PC-3 (cell line): ENCODE measurements at regions not wholly inside any gene's neighbourhood (a gene's known extent, or its start where the extent isn't known, plus 50 kb on each side); places are given as distances from the start of the nearest gene placed in this dataset.

Experiments used
- ATAC-seq: fragments of 200-7000 bp; cut with Tn5 transposase; 2 replicates; pipeline ENCODE4 v1.9.1; 2020; ENCODE audit warnings: mild to moderate bottlenecking, moderate library complexity
- BruUV-seq: library from RNA; stranded (reverse); fragments of 400-500 nt; replicated peaks from 2 replicates; lab custom pipeline; 2021; lab: Mats Ljungman, UMichigan
- CTCF ChIA-PET: fragments of 300-600 bp; sonication (Branson Sonifier 250); formaldehyde crosslinking; loops from one replicate; lab custom pipeline; 2022; ENCODE audit warnings: antibody characterized with exemption; lab: Charles Lee
- POLR2A ChIA-PET: fragments of 300-600 bp; sonication (Branson Sonifier 250); formaldehyde crosslinking; loops from one replicate; lab custom pipeline; 2022; ENCODE audit warnings: antibody characterized with exemption; ENCODE audit not compliant: unreplicated experiment; lab: Charles Lee
- DNase-seq: peaks from one replicate; pipeline ENCODE4 v3.0.0-alpha.2; 2015
- H2AFZ ChIP-seq: fragments of 300-600 bp; sonication (generic); 2 replicates; pipeline ENCODE4 v1.6.0; 2016; ENCODE audit warnings: antibody characterized with exemption, low read length
- H3F3A ChIP-seq: fragments of 300-600 bp; sonication (generic); one replicate; pipeline ENCODE4 v1.6.0; 2017; ENCODE audit warnings: antibody characterized with exemption, low read length, control low read depth, mild to moderate bottlenecking; ENCODE audit not compliant: unreplicated experiment
- H3K27ac ChIP-seq: fragments of 300-600 bp; sonication (generic); 2 replicates; pipeline ENCODE4 v1.5.1; 2016; ENCODE audit warnings: mild to moderate bottlenecking, low read length
- H3K27me3 ChIP-seq: fragments of 300-600 bp; sonication (generic); 2 replicates; pipeline ENCODE4 v1.6.1; 2016; ENCODE audit warnings: low read length, mixed read lengths
- H3K36me3 ChIP-seq: fragments of 300-600 bp; sonication (generic); 2 replicates; pipeline ENCODE4 v1.6.1; 2016; ENCODE audit warnings: low read depth, mixed run types, low read length, mixed read lengths
- H3K4me1 ChIP-seq: fragments of 300-600 bp; sonication (generic); 2 replicates; pipeline ENCODE4 v1.5.1; 2016; ENCODE audit warnings: low read length; ENCODE audit not compliant: insufficient read depth
- H3K4me2 ChIP-seq: fragments of 300-600 bp; sonication (generic); 2 replicates; pipeline ENCODE4 v1.6.0; 2016; ENCODE audit warnings: low read length
- H3K4me3 ChIP-seq: fragments of 300-600 bp; sonication (generic); 2 replicates; pipeline ENCODE4 v1.5.1; 2016; ENCODE audit warnings: mild to moderate bottlenecking, low read length, mixed read lengths
- H3K79me2 ChIP-seq: fragments of 300-600 bp; sonication (generic); 2 replicates; pipeline ENCODE4 v1.6.1; 2017; ENCODE audit warnings: low read length, mixed read lengths
- H3K9ac ChIP-seq: fragments of 300-600 bp; sonication (generic); 2 replicates; pipeline ENCODE4 v1.6.0; 2016; ENCODE audit warnings: mild to moderate bottlenecking, low read length
- H3K9me2 ChIP-seq: fragments of 300-600 bp; sonication (generic); replicated peaks from 2 replicates; pipeline ENCODE4 v1.6.1; 2016; ENCODE audit warnings: mixed run types, low read length, mixed read lengths
- H3K9me3 ChIP-seq: fragments of 300-600 bp; sonication (generic); 2 replicates; pipeline ENCODE4 v1.6.1; 2016; ENCODE audit warnings: low read length, mixed read lengths
- H4K20me1 ChIP-seq: fragments of 300-600 bp; sonication (generic); 2 replicates; pipeline ENCODE4 v1.6.1; 2016; ENCODE audit warnings: low read length, mixed read lengths
- EZH2 ChIP-seq: fragments of 300-600 bp; sonication (generic); IDR thresholded peaks from one replicate; pipeline ENCODE4 v1.6.1; 2017; ENCODE audit warnings: antibody characterized with exemption, mild to moderate bottlenecking, low read length; ENCODE audit not compliant: unreplicated experiment
- EZH2phosphoT487 ChIP-seq: fragments of 300-600 bp; sonication (generic); IDR thresholded peaks from 2 replicates; pipeline ENCODE4 v1.6.1; 2018; ENCODE audit warnings: mild to moderate bottlenecking, antibody characterized with exemption, low read length, borderline replicate concordance
- intact Hi-C: fragments of 100-400 bp; cut with micrococcal nuclease; formaldehyde crosslinking; loops from 2 replicates; pipeline ENCODE4 v1.9.0; 2023
- TF ChIP-seq, protein P1 (sequence below): fragments of 300-600 bp; sonication (generic); conservative IDR thresholded peaks from 2 replicates; pipeline ENCODE4 v1.5.1; 2017; ENCODE audit warnings: antibody characterized with exemption, low read depth, mild to moderate bottlenecking, low read length

DNA sequence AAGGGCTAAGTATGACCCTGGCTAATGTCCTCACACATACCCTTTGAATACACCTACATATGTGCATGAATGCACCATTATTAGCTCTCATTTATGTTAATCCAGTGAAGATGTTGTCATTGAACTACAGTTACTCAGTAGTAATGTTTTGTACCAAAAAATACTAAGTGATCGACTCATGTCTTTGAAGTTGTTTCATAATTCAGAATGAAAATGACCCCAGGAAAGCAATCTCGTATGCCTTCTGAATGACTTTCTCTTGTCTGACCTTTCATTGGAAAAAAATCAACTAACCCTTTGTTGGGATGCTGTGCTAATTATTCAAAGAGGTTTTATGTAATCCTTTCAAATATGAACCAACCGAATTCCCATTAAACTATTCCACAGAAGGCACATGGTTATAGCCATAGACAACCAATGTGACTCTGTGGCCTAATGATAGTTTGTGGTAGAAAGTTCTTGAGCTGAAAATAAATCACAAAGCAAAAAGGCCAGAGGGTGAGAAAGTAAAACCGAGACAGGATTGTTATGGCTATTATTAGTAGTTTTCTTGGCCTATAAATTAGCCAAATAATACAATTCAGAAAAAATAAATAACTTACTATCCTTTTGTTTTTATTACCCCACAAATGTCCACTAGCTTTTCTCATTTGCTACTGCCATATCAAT, 86.8 kb upstream of the STARD13 start:
- TF ChIP-seq EZH2phosphoT487 (no peak), EZH2 (no peak)
- TF ChIP-seq, protein P1, sequence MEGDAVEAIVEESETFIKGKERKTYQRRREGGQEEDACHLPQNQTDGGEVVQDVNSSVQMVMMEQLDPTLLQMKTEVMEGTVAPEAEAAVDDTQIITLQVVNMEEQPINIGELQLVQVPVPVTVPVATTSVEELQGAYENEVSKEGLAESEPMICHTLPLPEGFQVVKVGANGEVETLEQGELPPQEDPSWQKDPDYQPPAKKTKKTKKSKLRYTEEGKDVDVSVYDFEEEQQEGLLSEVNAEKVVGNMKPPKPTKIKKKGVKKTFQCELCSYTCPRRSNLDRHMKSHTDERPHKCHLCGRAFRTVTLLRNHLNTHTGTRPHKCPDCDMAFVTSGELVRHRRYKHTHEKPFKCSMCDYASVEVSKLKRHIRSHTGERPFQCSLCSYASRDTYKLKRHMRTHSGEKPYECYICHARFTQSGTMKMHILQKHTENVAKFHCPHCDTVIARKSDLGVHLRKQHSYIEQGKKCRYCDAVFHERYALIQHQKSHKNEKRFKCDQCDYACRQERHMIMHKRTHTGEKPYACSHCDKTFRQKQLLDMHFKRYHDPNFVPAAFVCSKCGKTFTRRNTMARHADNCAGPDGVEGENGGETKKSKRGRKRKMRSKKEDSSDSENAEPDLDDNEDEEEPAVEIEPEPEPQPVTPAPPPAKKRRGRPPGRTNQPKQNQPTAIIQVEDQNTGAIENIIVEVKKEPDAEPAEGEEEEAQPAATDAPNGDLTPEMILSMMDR: no peak
- Histone ChIP-seq H2AFZ (no peak overlapping the region), H3K9me2 (no peaks in the 10 kb centered on the region), H3K9me3 (no peaks in the 10 kb centered on the region), H3K4me2 (no peak overlapping the region), H3K79me2 (no peaks in the 10 kb centered on the region), H4K20me1 (no peaks in the 10 kb centered on the region), H3K4me3 (no peak overlapping the region), H3K9ac (no peak overlapping the region), H3F3A (no peaks in the 10 kb centered on the region), H3K4me1 (no peaks in the 10 kb centered on the region), H3K36me3 (no peaks in the 10 kb centered on the region), H3K27ac (no peak overlapping the region), H3K27me3 (no peaks in the 10 kb centered on the region)
- ATAC-seq (no peak), DNase-seq (no peak)
- POLR2A ChIA-PET: no interaction called here
- no TSS peak for BruUV-seq
- intact Hi-C loops: no loop called here
- CTCF ChIA-PET: no interaction called here

DNA sequence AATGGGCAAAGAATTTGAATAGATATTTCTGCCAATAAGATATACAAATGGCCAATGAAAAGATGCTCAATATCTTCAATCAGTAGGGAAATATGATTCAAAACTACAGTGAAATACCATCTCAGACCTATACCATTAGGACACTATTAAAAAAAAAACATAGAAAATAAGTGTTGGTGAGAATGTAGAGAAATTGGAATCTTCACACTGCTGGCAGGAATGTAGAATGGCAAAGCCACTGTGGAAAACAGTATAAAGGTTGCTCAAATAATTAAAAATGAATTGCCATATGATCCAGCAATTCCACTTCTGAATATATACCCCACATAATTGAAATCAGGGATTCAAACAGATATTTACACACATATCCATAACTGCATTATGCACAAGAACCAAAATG, 88.1 kb upstream of the STARD13 start:
- no TSS peak for BruUV-seq
- Histone ChIP-seq H3K27me3 (no peaks in the 10 kb centered on the region), H3K79me2 (no peaks in the 10 kb centered on the region), H3K9me3 (no peaks in the 10 kb centered on the region), H3K9me2 (no peaks in the 10 kb centered on the region), H3K4me2 (no peak overlapping the region), H3F3A (no peaks in the 10 kb centered on the region), H3K9ac (no peak overlapping the region), H2AFZ (no peak overlapping the region), H3K36me3 (no peaks in the 10 kb centered on the region), H3K27ac (no peak overlapping the region), H4K20me1 (no peaks in the 10 kb centered on the region), H3K4me1 (no peaks in the 10 kb centered on the region), H3K4me3 (no peak overlapping the region)
- intact Hi-C loops: no loop called here
- TF ChIP-seq EZH2phosphoT487: no peak
- TF ChIP-seq, protein P1: no peak
- no peak for TF ChIP-seq EZH2
- DNase-seq: no peak
- ATAC-seq: no peak
- ChIA-PET CTCF (no interaction called here), POLR2A (no interaction called here)

GRCh38 chr13:33375421-33375820, 89.9 kb upstream of the STARD13 start:
- Histone ChIP-seq H3K4me2 (no peak overlapping the region), H3K9me3 (no peaks in the 10 kb centered on the region), H3K79me2 (no peaks in the 10 kb centered on the region), H3K9me2 (no peaks in the 10 kb centered on the region), H3K4me1 (no peaks in the 10 kb centered on the region), H3F3A (no peaks in the 10 kb centered on the region), H3K27ac (no peak overlapping the region), H4K20me1 (no peaks in the 10 kb centered on the region), H3K27me3 (no peaks in the 10 kb centered on the region), H3K9ac (no peak overlapping the region), H3K4me3 (no peak overlapping the region), H3K36me3 (no peaks in the 10 kb centered on the region), H2AFZ (no peak overlapping the region)
- TF ChIP-seq EZH2: no peak
- TF ChIP-seq, protein P1: no peak
- DNase-seq (no peak), ATAC-seq (no peak)
- POLR2A ChIA-PET: no interaction called here
- intact Hi-C loops: no loop called here
- BruUV-seq: no TSS peak
- CTCF ChIA-PET: no interaction called here
